Sigmoid colon (tissue), 6 donors: ENCODE measurements at regions not wholly inside any gene's neighbourhood (a gene's known extent, or its start where the extent isn't known, plus 50 kb on each side); places are given as distances from the start of the nearest gene placed in this dataset.

Source experiments
- DNase-seq: peaks from one replicate; pipeline ENCODE4 v3.0.0-alpha.2; 2019
- H3K27ac ChIP-seq, 4 donors: fragments of 200-600 bp; sonication (generic); one replicate each; pipeline ENCODE4 v1.5.1; 2016 to 2019; ENCODE audit warnings: mild to moderate bottlenecking in 1 of 4
- H3K27me3 ChIP-seq, 3 donors: fragments of 200-600 bp; sonication (generic); one replicate each; pipeline ENCODE4 v1.5.1; 2019; ENCODE audit warnings: mild to moderate bottlenecking in 1 of 3
- H3K36me3 ChIP-seq, 4 donors: fragments of 200-600 bp; sonication (generic); one replicate each; pipeline ENCODE4 v1.5.1; 2016 to 2019
- H3K4me1 ChIP-seq, 4 donors: fragments of 200-600 bp; sonication (generic); one replicate each; pipeline ENCODE4 v1.5.1; 2017 to 2019
- H3K4me3 ChIP-seq, 4 donors: fragments of 200-600 bp; sonication (generic); one replicate each; pipeline ENCODE4 v1.5.1; 2017 to 2019; ENCODE audit warnings: mild to moderate bottlenecking in 2 of 4, moderate library complexity in 1 of 4
- H3K9me3 ChIP-seq, 4 donors: fragments of 200-600 bp in 3 of 4; sonication (generic) in 3 of 4; one replicate each; pipeline versions ENCODE4 v1.5.1 to v1.6.1; 2013 to 2019
- CTCF ChIP-seq, 4 experiments: fragments of 450-650 bp in 3 of 4; fragments of 200-600 bp in 1 of 4; IDR thresholded peaks; one replicate each; pipeline ENCODE4 v1.5.1; 2016 to 2019; ENCODE audit warnings: antibody characterized with exemption in 4 of 4, mild to moderate bottlenecking in 3 of 4, moderate library complexity in 2 of 4
- EP300 ChIP-seq, 4 donors: sonication (generic); formaldehyde crosslinking; IDR thresholded peaks; one replicate each; pipeline ENCODE4 v1.6.1; 2017; ENCODE audit warnings: antibody characterized with exemption in 4 of 4
- POLR2A ChIP-seq, 2 donors: fragments of 450-650 bp; IDR thresholded peaks; one replicate each; pipeline ENCODE4 v1.6.1; 2016; ENCODE audit warnings: antibody characterized with exemption in 2 of 2, mild to moderate bottlenecking in 2 of 2, moderate library complexity in 2 of 2
- POLR2AphosphoS5 ChIP-seq, 4 donors: sonication (generic); formaldehyde crosslinking; IDR thresholded peaks; one replicate each; pipeline ENCODE4 v1.6.1; 2017; ENCODE audit warnings: antibody characterized with exemption in 4 of 4
- WGBS, 2 donors: extraction: QIAGEN DNeasy Blood & Tissue Kit; methylation state at CpG; one replicate each; pipeline ENCODE4 v1.1.7; 2013; 5-methylcytosine and 5-hydroxymethylcytosine counted together
- intact Hi-C: fragments of 100-400 bp; cut with DNase I; formaldehyde crosslinking; loops from one replicate; pipeline ENCODE4 v1.15.1; 2023
- donor health status: healthy with polysubstance abuse.
- donor health status: healthy.

GRCh38 chr3:147654827-147655226 is 245.7 kb downstream of the ZIC1 start:
- no peak for TF ChIP-seq EP300 (IDR thresholded peaks at IDR 0.05)
- no peak for TF ChIP-seq CTCF (IDR thresholded peaks at IDR 0.05)
- no peak for TF ChIP-seq POLR2A (IDR thresholded peaks at IDR 0.05)
- TF ChIP-seq POLR2AphosphoS5 (IDR thresholded peaks at IDR 0.05), result no peak
- no peak for DNase-seq
- Histone ChIP-seq H3K9me3 (no peaks in the 10 kb centered on the region), H3K4me3 (no peak overlapping the region), H3K27ac (peak overlapping the region in 2 of 4 donors; percentile 2 to 14), H3K4me1 (peaks cover 0 to 60% (median 25%) of the 10 kb centered on the region in 4 donors), H3K36me3 (no peaks in the 10 kb centered on the region), H3K27me3 (no peaks in the 10 kb centered on the region)
- intact Hi-C loops, result no loop called here
- 71 to 75% methylated on average over 3 of the region's 3 CpGs for WGBS, 2 donors

- no peaks in the 10 kb centered on the region for H3K27me3 ChIP-seq
- no peak for DNase-seq
- peaks cover 0 to 58% (median 25%) of the 10 kb centered on the region in 4 donors for H3K4me1 ChIP-seq
- TF ChIP-seq POLR2A (IDR thresholded peaks at IDR 0.05) (no peak), EP300 (IDR thresholded peaks at IDR 0.05) (no peak), CTCF (IDR thresholded peaks at IDR 0.05) (no peak), POLR2AphosphoS5 (IDR thresholded peaks at IDR 0.05) (no peak)
- intact Hi-C loops, result no loop called here
- no peaks in the 10 kb centered on the region for H3K9me3 ChIP-seq
- 63 to 76% methylated on average over 2 of the region's 2 CpGs for whole genome bisulfite sequencing, 2 donors
- peak overlapping the region in 1 of 4 donors; percentile 14 for H3K27ac ChIP-seq
- no peak overlapping the region for H3K4me3 ChIP-seq
- H3K36me3 ChIP-seq, result no peaks in the 10 kb centered on the region
Observed at GRCh38 chr3:147655236-147655635, 246.1 kb downstream of the ZIC1 start.

DNA sequence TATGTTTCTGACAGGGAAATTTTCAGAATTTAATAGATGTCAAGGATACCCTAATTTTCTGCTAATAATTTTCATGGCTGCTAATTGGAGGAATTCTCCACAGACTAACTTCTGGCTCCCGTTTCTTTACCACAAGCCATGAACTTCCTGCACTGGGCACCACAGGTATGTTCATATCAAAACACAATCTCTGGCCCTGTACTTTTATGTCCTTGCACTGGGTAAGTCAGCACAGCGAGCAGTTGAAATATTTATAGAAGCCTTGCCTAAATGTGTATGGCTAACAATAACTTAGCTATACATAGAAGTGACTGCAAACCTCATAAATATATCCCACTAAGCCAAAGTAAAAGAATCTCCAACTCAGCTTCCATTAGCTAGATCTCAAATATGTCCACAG is 246.9 kb downstream of the ZIC1 start:
- no peaks in the 10 kb centered on the region for H3K9me3 ChIP-seq
- WGBS, 2 donors, result 58 to 60% methylated on average over 2 of the region's 2 CpGs
- intact Hi-C loops, result no loop called here

DNA sequence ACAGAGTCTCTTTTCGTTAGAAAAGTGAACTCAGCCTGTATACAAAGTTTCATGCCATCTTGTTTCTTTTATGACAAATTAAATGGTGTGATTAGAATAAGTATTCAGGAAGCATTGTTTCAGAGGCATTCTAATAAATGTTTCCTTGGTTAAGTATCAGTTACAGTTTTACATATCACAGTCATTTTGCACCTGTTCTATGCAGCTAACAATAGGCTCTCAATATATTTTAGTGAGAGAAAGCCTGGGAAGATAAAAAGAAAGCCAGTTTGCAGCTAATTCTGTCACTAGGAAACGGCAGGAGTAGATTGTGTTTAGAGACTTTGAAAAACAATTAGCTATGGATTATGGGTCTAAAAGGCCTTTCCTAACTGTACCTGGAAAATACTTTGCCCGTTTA is 252.8 kb downstream of the ZIC1 start:
- Histone ChIP-seq H3K4me1 (no peaks in the 10 kb centered on the region), H3K9me3 (no peaks in the 10 kb centered on the region), H3K4me3 (no peak overlapping the region), H3K36me3 (no peaks in the 10 kb centered on the region), H3K27ac (no peak overlapping the region), H3K27me3 (no peaks in the 10 kb centered on the region)
- 43 to 73% methylated on average over 3 of the region's 3 CpGs for WGBS, 2 donors
- TF ChIP-seq POLR2AphosphoS5 (IDR thresholded peaks at IDR 0.05), result no peak
- TF ChIP-seq POLR2A (IDR thresholded peaks at IDR 0.05), result no peak
- no peak for TF ChIP-seq CTCF (IDR thresholded peaks at IDR 0.05)
- TF ChIP-seq EP300 (IDR thresholded peaks at IDR 0.05), result no peak
- intact Hi-C loops, result no loop called here
- no peak for DNase-seq

More for the DNA sequence above, 246.9 kb downstream of the ZIC1 start:
- TF ChIP-seq CTCF (IDR thresholded peaks at IDR 0.05) (no peak), EP300 (IDR thresholded peaks at IDR 0.05) (no peak)
- Histone ChIP-seq H3K27ac (no peak overlapping the region), H3K27me3 (no peaks in the 10 kb centered on the region), H3K4me3 (no peak overlapping the region), H3K36me3 (no peaks in the 10 kb centered on the region), H3K4me1 (peaks cover 0 to 50% (median 24%) of the 10 kb centered on the region in 4 donors)
- no peak for DNase-seq

- H3K27me3 ChIP-seq, result no peaks in the 10 kb centered on the region
- 79 to 80% methylated on average over 1 of the region's 1 CpG for WGBS, 2 donors
Observed at GRCh38 chr3:147662705-147663104, 253.5 kb downstream of the ZIC1 start.

More at GRCh38 chr3:147662705-147663104, 253.5 kb downstream of the ZIC1 start:
- TF ChIP-seq EP300 (IDR thresholded peaks at IDR 0.05) (no peak), CTCF (IDR thresholded peaks at IDR 0.05) (no peak)
- intact Hi-C loops, result no loop called here
- no peak overlapping the region for H3K4me3 ChIP-seq
- no peak overlapping the region for H3K27ac ChIP-seq
- no peak for DNase-seq
- H3K9me3 ChIP-seq, result no peaks in the 10 kb centered on the region
- no peaks in the 10 kb centered on the region for H3K4me1 ChIP-seq
- H3K36me3 ChIP-seq, result no peaks in the 10 kb centered on the region
